Endodermal cell (in vitro differentiated cells): ENCODE measurements at regions not wholly inside any gene's neighbourhood (a gene's known extent, or its start where the extent isn't known, plus 50 kb on each side); places are given as distances from the start of the nearest gene placed in this dataset.

Experiments
- DNase-seq: peaks from one replicate; pipeline ENCODE4 v3.0.0-alpha.2; 2017
- H3K27ac ChIP-seq: 2 replicates; pipeline ENCODE4 v1.5.1; 2013; ENCODE audit warnings: mild to moderate bottlenecking, low read depth, low read length, moderate library complexity
- H3K27me3 ChIP-seq: 2 replicates; pipeline ENCODE4 v1.6.1; 2013; ENCODE audit warnings: mild to moderate bottlenecking, low read length, moderate library complexity; ENCODE audit not compliant: insufficient read depth, control insufficient read depth, poor library complexity, severe bottlenecking
- H3K36me3 ChIP-seq: 2 replicates; pipeline ENCODE4 v1.7.0; 2013; ENCODE audit warnings: mild to moderate bottlenecking, low read length, moderate library complexity; ENCODE audit not compliant: control insufficient read depth, insufficient read depth
- H3K4me1 ChIP-seq: one replicate; pipeline ENCODE4 v1.7.0; 2013; ENCODE audit warnings: low read length; ENCODE audit not compliant: control insufficient read depth, insufficient read depth
- H3K4me3 ChIP-seq: 2 replicates; pipeline ENCODE4 v1.5.1; 2013; ENCODE audit warnings: mild to moderate bottlenecking, low read length, moderate library complexity
- H3K9ac ChIP-seq: 2 replicates; pipeline ENCODE4 v1.6.1; 2013; ENCODE audit warnings: mild to moderate bottlenecking, low read length, moderate library complexity; ENCODE audit not compliant: poor library complexity, severe bottlenecking; ENCODE audit errors: extremely low read depth
- H3K9me3 ChIP-seq: 2 replicates; pipeline ENCODE4 v1.6.1; 2013; ENCODE audit warnings: mild to moderate bottlenecking, low read length, moderate library complexity; ENCODE audit not compliant: control insufficient read depth
- H3K27ac Mint-ChIP-seq: 2 replicates; pipeline ENCODE4 v1.8.0; 2020; ENCODE audit warnings: mixed read lengths
- H3K27me3 Mint-ChIP-seq: 2 replicates; pipeline ENCODE4 v1.8.0; 2021; ENCODE audit warnings: mild to moderate bottlenecking, mixed read lengths; ENCODE audit not compliant: insufficient read depth
- H3K36me3 Mint-ChIP-seq: 2 replicates; pipeline ENCODE4 v1.8.0; 2020; ENCODE audit warnings: low read depth, mixed read lengths
- H3K4me1 Mint-ChIP-seq: 2 replicates; pipeline ENCODE4 v1.8.0; 2020; ENCODE audit warnings: mixed read lengths
- H3K4me3 Mint-ChIP-seq: 2 replicates; pipeline ENCODE4 v1.8.0; 2020; ENCODE audit warnings: mild to moderate bottlenecking, moderate library complexity, mixed read lengths
- H3K9me3 Mint-ChIP-seq: 2 replicates; pipeline ENCODE4 v1.8.0; 2020; ENCODE audit warnings: mild to moderate bottlenecking, mixed read lengths
- CTCF ChIP-seq: fragments of 200-600 bp; sonication (generic); conservative IDR thresholded peaks from 2 replicates; pipeline ENCODE4 v1.5.0; 2021; ENCODE audit warnings: antibody characterized with exemption, mild to moderate bottlenecking
- WGBS, 2 experiments: methylation state at CpG; one replicate each; pipeline versions ENCODE4 v1.1.5 to v1.1.7; 2013; ENCODE audit warnings: missing lambda C conversion rate in 2 of 2, mixed read lengths in 1 of 2; ENCODE audit not compliant: insufficient coverage in 1 of 2, insufficient read length in 1 of 2; 5-methylcytosine and 5-hydroxymethylcytosine counted together

- no peak overlapping the region for H3K27ac Mint-ChIP-seq
- Histone ChIP-seq H3K27ac (no peak overlapping the region), H3K9ac (no peak overlapping the region), H3K4me1 (no peaks in the 10 kb centered on the region), H3K9me3 (no peaks in the 10 kb centered on the region), H3K36me3 (no peaks in the 10 kb centered on the region), H3K4me3 (no peak overlapping the region), H3K27me3 (no peaks in the 10 kb centered on the region)
- no peaks in the 10 kb centered on the region for H3K27me3 Mint-ChIP-seq
- peaks cover 12% of the 10 kb centered on the region for H3K4me1 Mint-ChIP-seq
- no peak overlapping the region for H3K4me3 Mint-ChIP-seq
- H3K9me3 Mint-ChIP-seq = no peaks in the 10 kb centered on the region
- H3K36me3 Mint-ChIP-seq = no peaks in the 10 kb centered on the region
- no peak for DNase-seq
- WGBS, 2 experiments = 85 to 90% methylated on average over 11 to 13 of the region's 13 CpGs
- TF ChIP-seq CTCF = no peak
Observed at GRCh38 chr20:50403565-50404418, 106.4 kb upstream of the PTPN1 start.

GRCh38 chr20:50404419-50405234 lies 105.6 kb upstream of the PTPN1 start:
- 87 to 88% methylated on average over 5 to 9 of the region's 9 CpGs for WGBS, 2 experiments
- H3K27me3 ChIP-seq = no peaks in the 10 kb centered on the region
- DNase-seq = no peak
- H3K9ac ChIP-seq = no peak overlapping the region
- Mint-ChIP-seq H3K9me3 (peaks cover 4% of the 10 kb centered on the region), H3K27me3 (no peaks in the 10 kb centered on the region), H3K4me1 (peaks cover 20% of the 10 kb centered on the region), H3K27ac (no peak overlapping the region), H3K36me3 (no peaks in the 10 kb centered on the region), H3K4me3 (no peak overlapping the region)
- TF ChIP-seq CTCF = no peak
- H3K27ac ChIP-seq = no peak overlapping the region
- no peak overlapping the region for H3K4me3 ChIP-seq
- H3K9me3 ChIP-seq = no peaks in the 10 kb centered on the region
- H3K4me1 ChIP-seq = no peaks in the 10 kb centered on the region
- H3K36me3 ChIP-seq = no peaks in the 10 kb centered on the region

- Mint-ChIP-seq H3K9me3 (peaks cover 9% of the 10 kb centered on the region), H3K4me3 (no peak overlapping the region), H3K27ac (no peak overlapping the region), H3K4me1 (peaks cover 14% of the 10 kb centered on the region), H3K36me3 (no peaks in the 10 kb centered on the region), H3K27me3 (no peaks in the 10 kb centered on the region)
- Histone ChIP-seq H3K9ac (no peak overlapping the region), H3K4me1 (no peaks in the 10 kb centered on the region), H3K27ac (no peak overlapping the region), H3K27me3 (no peaks in the 10 kb centered on the region), H3K4me3 (no peak overlapping the region), H3K9me3 (peaks cover 3% of the 10 kb centered on the region), H3K36me3 (no peaks in the 10 kb centered on the region)
- DNase-seq = no peak
- no peak for TF ChIP-seq CTCF
- WGBS, 2 experiments = 80 to 95% methylated on average over 3 to 8 of the region's 10 CpGs
Observed at GRCh38 chr20:50405235-50405914, 104.8 kb upstream of the PTPN1 start.
